Nephron (organoid): ENCODE measurements at regions not wholly inside any gene's neighbourhood (a gene's known extent, or its start where the extent isn't known, plus 50 kb on each side); places are given as distances from the start of the nearest gene placed in this dataset.

Experiments
- H3K27ac Mint-ChIP-seq, 3 experiments: 2 replicates each; pipeline ENCODE4 v1.8.0; 2020; ENCODE audit warnings: mixed read lengths in 3 of 3, mild to moderate bottlenecking in 2 of 3, moderate library complexity in 1 of 3
- H3K27me3 Mint-ChIP-seq: 2 replicates; pipeline ENCODE4 v1.8.0; 2021; ENCODE audit warnings: low read depth, mild to moderate bottlenecking, moderate library complexity, mixed read lengths
- H3K36me3 Mint-ChIP-seq: 2 replicates; pipeline ENCODE4 v1.8.0; 2020; ENCODE audit warnings: low read depth, mixed read lengths
- H3K4me1 Mint-ChIP-seq: 2 replicates; pipeline ENCODE4 v1.8.0; 2020; ENCODE audit warnings: mixed read lengths
- H3K4me3 Mint-ChIP-seq, 3 experiments: 2 replicates each; pipeline ENCODE4 v1.8.0; 2020; ENCODE audit warnings: mild to moderate bottlenecking in 3 of 3, mixed read lengths in 3 of 3, moderate library complexity in 2 of 3
- H3K9me3 Mint-ChIP-seq: 2 replicates; pipeline ENCODE4 v1.8.0; 2020; ENCODE audit warnings: mixed read lengths
- CTCF ChIP-seq, 3 experiments: fragments of 200-600 bp; sonication (generic); IDR thresholded peaks; one replicate each; pipeline ENCODE4 v1.5.0; 2021; ENCODE audit warnings: antibody characterized with exemption in 3 of 3; ENCODE audit not compliant: unreplicated experiment in 3 of 3

GRCh38 chr4:187849556-187850225, 145.9 kb upstream of the ZFP42 start:
- H3K27ac Mint-ChIP-seq = peak overlapping the region in 1 of 3 experiments; percentile 55
- H3K27me3 Mint-ChIP-seq = no peaks in the 10 kb centered on the region
- no peak overlapping the region for H3K4me3 Mint-ChIP-seq
- H3K36me3 Mint-ChIP-seq = no peaks in the 10 kb centered on the region
- TF ChIP-seq CTCF (IDR thresholded peaks at IDR 0.05; ENCODE audit: unreplicated experiment in 3 of 3) = no peak
- H3K4me1 Mint-ChIP-seq = no peaks in the 10 kb centered on the region
- H3K9me3 Mint-ChIP-seq = peaks cover 2% of the 10 kb centered on the region

GRCh38 chr4:187865914-187866313, 129.7 kb upstream of the ZFP42 start:
- Mint-ChIP-seq H3K4me3 (no peak overlapping the region), H3K36me3 (no peaks in the 10 kb centered on the region), H3K27me3 (peaks cover 4% of the 10 kb centered on the region), H3K9me3 (peaks cover 18% of the 10 kb centered on the region), H3K4me1 (no peaks in the 10 kb centered on the region), H3K27ac (no peak overlapping the region)
- TF ChIP-seq CTCF (IDR thresholded peaks at IDR 0.05; ENCODE audit: unreplicated experiment in 3 of 3) = no peak

GRCh38 chr4:187883049-187883448, 112.5 kb upstream of the ZFP42 start:
- Mint-ChIP-seq H3K36me3 (no peaks in the 10 kb centered on the region), H3K27me3 (no peaks in the 10 kb centered on the region), H3K4me3 (no peak overlapping the region), H3K9me3 (peaks cover 2% of the 10 kb centered on the region), H3K27ac (no peak overlapping the region), H3K4me1 (no peaks in the 10 kb centered on the region)
- no peak for TF ChIP-seq CTCF (IDR thresholded peaks at IDR 0.05; ENCODE audit: unreplicated experiment in 3 of 3)

GRCh38 chr4:187883836-187884475, 111.6 kb upstream of the ZFP42 start:
- no peak for TF ChIP-seq CTCF (IDR thresholded peaks at IDR 0.05; ENCODE audit: unreplicated experiment in 3 of 3)
- Mint-ChIP-seq H3K9me3 (no peaks in the 10 kb centered on the region), H3K27ac (no peak overlapping the region), H3K4me1 (no peaks in the 10 kb centered on the region), H3K27me3 (no peaks in the 10 kb centered on the region), H3K4me3 (no peak overlapping the region), H3K36me3 (no peaks in the 10 kb centered on the region)

- H3K27me3 Mint-ChIP-seq = no peaks in the 10 kb centered on the region
- no peaks in the 10 kb centered on the region for H3K4me1 Mint-ChIP-seq
- TF ChIP-seq CTCF (IDR thresholded peaks at IDR 0.05; ENCODE audit: unreplicated experiment in 3 of 3) = no peak
- no peaks in the 10 kb centered on the region for H3K9me3 Mint-ChIP-seq
- no peaks in the 10 kb centered on the region for H3K36me3 Mint-ChIP-seq
- no peak overlapping the region for H3K27ac Mint-ChIP-seq
- H3K4me3 Mint-ChIP-seq = no peak overlapping the region
These were observed 107.7 kb upstream of the ZFP42 start for GRCh38 chr4:187887906-187888305.

GRCh38 chr4:187889651-187890050, 105.9 kb upstream of the ZFP42 start:
- no peaks in the 10 kb centered on the region for H3K4me1 Mint-ChIP-seq
- no peak for TF ChIP-seq CTCF (IDR thresholded peaks at IDR 0.05; ENCODE audit: unreplicated experiment in 3 of 3)
- H3K27me3 Mint-ChIP-seq = no peaks in the 10 kb centered on the region
- H3K27ac Mint-ChIP-seq = no peak overlapping the region
- H3K36me3 Mint-ChIP-seq = no peaks in the 10 kb centered on the region
- no peak overlapping the region for H3K4me3 Mint-ChIP-seq
- no peaks in the 10 kb centered on the region for H3K9me3 Mint-ChIP-seq
